ENCODE measurements at regions not wholly inside any gene's neighbourhood (a gene's known extent, or its start where the extent isn't known, plus 50 kb on each side); places are given as distances from the start of the nearest gene placed in this dataset.

GRCh38 chr10:113279262-113279661 lies 273.6 kb upstream of the HABP2 start:
- TF ChIP-seq CTCF (IDR thresholded peaks at IDR 0.05; ENCODE audit: borderline replicate concordance, extremely low read depth, low read length, poor library complexity, severe bottlenecking) (no peak), EZH2 (IDR thresholded peaks at IDR 0.05; ENCODE audit: borderline replicate concordance, low read depth, low read length, severe bottlenecking) (no peak)
